GM18861 (cell line): ENCODE measurements at regions not wholly inside any gene's neighbourhood (a gene's known extent, or its start where the extent isn't known, plus 50 kb on each side); places are given as distances from the start of the nearest gene placed in this dataset.

Experiments
- ATAC-seq: cut with Tn5 transposase; IDR thresholded peaks from one replicate; pipeline ENCODE4 v1.9.1; 2021; ENCODE audit not compliant: unreplicated experiment

DNA sequence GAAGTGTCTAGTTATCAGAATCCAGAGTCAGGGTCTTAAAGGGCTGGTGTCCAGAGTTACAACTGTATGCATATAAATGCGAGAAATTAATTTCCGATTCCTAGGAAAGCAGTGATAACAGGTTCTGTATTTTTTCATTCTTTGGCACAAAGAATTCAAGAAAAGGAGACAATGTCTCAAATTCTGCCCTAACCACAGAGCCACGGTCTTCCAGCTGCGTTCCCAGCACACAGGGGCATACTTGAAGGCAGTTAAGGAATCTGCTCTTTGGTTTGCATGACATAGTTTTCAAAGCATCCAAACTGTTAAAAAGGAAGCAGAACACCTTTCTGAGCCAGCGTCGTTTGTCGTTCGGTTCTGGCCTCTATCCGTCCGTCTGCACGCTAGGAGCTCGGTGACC lies 416.9 kb upstream of the MKI67 start:
- no peak for ATAC-seq

DNA sequence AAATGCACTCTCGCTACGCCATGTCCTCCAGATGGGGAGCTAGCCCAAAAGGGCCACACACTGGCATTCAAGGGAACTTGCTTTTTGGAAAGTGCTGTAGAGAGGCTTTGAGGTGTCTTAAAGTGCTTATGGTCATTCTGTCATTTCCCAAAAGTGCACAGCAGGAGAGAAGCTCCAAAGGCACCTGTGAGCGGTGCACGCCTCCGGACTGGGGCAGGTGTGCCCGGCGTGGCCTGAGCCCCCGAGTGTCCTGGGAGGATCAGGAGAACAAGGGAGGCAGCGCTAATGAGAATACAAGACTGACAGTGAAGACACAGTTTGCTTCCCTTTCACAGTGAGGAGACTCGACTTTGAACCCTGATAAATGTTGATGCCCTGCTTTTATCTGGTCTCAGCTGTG lies 419.0 kb upstream of the MKI67 start:
- no peak for ATAC-seq

DNA sequence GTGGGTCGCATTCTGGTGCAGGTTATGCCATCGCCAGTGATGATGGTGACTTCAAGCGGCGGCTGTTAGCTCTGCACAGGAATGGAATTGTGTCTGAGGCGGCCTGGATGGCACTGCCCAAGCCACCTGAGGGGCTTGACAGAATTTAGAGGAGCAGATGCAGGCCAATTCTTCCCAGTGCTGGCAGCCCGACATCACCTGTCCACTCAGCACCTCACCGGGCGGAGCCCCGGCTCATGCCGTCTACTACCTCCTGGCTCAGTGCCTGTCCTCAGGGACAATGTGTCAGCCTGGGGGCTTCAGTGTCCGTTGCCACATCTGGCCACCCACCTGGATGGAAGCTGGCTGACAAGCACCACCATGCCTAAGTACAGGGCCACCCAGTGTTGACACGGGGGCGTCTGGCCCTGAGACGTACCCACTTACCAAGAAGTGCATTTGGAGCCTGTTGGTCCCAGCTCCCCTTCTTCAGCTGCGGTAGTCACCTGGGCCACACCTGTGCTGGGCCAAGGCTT lies 420.5 kb upstream of the MKI67 start:
- ATAC-seq: no peak

DNA sequence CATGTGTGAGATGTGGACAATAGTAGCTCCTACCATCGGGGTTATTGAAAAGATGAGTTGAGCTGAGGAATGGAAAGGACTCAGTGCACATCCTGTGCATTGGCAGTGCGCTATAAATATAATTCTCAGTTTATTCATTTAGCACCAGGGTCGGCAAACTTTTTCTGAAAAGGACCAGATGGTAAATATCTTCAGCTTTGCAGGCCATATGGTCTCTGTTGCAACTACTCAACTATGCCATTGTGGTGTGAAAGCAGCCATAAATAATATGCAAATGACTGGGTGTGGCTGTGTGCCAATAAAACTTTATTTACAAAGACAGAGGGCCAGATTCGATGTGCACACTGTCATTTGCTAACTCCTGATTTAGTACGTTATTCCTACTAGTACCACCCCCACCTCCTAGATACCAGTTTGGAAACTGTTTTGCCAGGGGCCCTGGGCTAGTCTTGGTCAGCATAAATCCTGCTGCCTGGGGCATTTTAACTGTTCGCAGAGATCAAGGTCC lies 422.9 kb upstream of the MKI67 start:
- no peak for ATAC-seq

DNA sequence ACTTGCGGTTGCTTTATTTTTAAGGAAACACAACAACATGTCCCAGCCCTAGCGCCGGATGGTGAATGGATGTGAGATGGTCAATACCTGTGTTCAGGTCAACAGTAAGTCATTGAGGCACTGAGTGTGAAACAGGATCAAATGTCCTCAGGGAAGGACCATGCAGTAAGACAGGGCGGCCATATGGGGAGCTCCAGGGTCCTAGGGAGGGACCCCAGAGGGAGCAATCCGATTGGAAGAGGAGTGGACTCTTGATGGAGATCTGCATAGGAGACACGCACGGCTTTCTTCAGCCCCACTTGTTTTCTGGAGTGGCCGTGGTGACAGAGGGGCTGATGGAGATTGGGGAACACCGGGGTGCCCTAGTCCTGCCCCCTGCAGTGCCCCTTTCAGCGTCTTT lies 423.8 kb upstream of the MKI67 start:
- ATAC-seq: no peak

DNA sequence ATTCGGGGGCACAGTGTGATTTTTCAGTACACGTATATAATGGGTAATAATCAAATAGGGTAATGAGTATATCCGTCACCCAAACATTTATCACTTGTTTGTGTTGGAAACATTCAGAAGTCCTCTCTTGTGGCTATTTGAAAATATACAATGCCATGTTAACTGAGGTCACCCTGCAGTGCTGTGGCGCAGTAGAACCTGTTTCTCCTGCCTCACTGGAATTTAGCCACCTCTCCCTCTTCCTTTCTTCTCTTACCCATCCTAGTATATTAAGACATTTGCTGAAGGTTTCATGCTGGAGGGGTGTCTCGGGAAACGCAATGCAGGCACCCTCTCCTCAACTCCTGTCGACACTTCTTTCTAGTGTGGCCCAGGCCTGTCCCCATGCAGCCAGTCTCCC lies 425.3 kb upstream of the MKI67 start:
- no peak for ATAC-seq

DNA sequence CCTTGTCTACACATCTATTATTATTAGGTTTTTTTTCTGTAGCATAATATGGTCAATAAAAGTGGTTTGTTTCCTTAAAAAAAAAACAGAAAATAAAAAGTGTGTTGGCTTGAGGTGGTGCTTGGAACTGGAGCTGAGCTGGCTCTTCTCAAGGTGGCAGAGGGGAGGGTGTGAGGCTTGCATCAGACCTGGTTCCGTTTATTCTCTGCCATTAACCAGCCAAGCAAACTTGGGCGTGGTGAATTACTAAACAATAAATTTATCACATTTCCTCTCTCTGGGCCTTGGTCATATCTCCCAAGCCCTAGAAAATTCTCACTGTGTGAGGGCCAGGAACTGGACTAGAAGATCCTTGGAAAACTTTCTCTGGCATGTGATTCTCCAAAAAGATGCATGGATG lies 427.5 kb upstream of the MKI67 start:
- no peak for ATAC-seq

DNA sequence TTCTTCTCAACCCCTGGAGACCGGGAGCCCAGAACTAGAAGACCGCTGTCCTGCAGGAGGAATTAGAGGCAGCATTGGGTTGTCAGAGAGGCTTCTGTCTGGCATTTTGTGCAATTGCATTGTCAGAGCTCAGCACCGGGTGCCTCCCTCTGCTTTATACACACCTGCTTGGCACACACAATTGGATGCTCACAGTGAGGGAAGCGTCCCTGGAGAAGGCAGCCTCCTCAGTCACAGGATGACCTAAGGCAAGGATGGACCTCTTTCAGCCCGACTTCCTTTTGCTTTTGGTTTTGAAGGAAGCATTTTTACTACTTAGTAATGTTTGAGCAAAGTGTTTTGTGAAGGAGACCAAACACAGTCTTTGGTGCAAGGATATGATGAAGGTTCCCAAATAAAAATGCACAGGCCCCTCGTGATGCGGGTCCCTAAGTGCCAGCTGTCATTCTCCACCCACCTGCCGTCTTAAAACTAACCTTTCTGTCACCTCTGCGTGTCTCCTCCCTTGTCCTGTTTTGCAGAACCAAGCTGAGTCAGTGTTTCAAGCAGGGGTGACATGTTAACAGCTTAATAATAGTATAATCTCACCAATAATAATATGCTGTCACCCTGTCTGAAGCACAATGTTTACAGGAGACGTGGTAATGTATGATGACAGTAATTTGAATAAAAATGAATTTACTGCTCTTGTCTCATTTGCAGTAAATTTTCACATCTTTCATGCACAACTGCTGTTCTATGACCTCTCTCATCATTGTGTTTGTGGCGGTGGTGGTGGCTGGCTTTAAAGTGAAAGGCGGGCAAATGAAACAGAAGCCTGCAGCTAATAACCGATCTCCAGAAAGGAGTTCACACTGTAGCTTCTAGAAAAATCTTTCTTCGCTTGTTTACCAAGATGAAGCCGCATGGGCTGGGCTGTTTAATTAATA lies 430.2 kb upstream of the MKI67 start:
- no peak for ATAC-seq

DNA sequence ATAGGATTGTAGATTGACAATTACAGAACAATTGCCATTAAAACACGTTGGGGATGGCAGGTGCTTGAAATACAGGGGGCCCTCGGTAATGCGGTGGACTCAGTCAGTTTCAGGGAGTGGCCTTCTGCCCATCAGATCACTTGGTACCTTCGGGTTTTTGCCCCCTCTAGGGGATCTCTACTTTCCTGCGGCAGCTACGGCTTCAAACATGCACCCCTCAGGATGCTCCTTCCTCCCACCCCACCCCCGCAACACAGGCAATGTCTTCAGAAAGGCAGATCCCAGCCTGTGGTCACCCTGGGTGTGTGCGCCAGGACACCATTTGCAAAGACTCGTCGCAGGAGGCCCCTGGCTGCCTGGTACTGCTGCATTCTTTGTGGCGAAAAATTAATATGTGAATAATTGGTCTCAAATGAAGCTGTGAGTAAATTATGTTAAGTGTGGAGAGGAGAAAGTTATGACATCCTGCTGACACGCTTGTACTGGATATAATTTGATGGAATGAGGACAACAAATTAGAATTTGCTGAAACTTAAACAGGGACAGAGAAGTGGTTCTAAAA lies 431.0 kb upstream of the MKI67 start:
- no peak for ATAC-seq

DNA sequence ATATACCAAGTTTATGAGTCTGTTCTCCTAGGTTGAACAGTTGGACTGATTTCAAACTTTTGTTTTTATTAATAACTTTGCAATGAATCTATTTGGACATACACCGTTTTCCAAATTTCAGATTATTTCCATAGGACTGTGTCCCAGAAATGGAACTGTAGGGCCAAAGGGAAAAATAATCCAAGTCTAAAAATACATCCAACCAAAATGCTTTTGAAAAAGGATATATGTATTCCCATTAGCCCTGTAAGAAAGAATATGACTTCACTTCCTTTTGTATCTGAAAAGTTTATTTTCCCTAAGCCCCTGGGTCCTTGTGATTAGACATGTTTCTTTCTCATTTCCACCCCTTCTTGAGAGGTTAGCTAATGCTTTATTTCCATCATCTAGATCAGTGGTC lies 434.2 kb upstream of the MKI67 start:
- no peak for ATAC-seq

DNA sequence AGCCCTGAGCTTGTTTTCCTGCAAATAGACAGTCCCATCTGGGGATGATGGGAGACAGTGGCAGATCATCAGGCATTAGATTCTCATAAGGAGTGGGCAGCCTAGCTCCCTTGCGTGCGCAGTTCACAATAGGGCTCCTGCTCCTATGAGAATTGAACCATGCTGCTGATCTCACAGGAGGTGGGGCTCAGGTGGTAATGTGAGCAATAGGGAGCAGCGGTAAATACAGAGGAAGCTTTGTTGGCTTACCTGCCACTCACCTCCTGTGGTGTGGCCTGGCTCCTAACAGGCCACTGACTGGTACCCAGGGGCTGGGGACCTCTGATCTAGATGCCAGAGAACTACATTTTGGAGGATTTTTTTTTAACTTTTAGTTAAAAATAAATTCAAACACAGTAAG lies 434.8 kb upstream of the MKI67 start:
- ATAC-seq: no peak

DNA sequence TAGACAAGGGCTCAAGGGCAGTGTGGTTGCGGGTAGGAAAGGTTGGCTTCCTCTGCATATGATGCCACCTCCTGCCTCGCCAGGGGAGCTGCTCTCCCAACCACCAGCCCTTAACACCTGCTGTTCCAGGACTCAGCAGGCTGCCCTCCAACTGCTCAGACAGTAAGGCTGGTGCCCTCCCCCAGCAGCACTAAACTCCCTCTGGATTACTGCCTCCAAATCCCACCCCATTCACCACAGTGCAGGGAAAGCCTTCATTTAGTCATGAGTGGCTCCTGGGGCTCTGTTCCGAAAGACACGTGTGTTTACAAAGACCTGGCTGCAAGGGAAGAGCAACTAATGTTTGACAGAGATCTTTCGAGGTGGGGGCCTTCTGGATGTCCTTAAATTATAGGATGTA lies 437.2 kb upstream of the MKI67 start:
- no peak for ATAC-seq

DNA sequence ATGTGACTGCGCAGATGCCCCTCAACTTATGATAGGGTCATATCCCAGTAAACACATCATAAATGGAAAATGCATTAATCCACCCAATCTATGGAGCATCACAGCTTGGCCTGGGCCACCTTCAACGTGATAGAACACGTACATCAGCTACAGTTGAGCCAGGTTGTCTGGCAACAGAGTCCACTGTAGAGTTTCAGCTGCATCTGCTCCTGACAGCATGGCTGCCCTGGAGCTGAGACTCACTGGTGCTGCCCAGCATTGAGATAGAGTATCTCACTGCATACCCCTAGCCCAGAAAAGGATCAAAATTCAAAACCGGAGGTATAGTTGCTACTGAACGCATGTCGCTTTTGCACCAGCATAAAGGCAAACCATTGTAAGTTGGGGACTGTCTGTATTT lies 437.7 kb upstream of the MKI67 start:
- no peak for ATAC-seq

DNA sequence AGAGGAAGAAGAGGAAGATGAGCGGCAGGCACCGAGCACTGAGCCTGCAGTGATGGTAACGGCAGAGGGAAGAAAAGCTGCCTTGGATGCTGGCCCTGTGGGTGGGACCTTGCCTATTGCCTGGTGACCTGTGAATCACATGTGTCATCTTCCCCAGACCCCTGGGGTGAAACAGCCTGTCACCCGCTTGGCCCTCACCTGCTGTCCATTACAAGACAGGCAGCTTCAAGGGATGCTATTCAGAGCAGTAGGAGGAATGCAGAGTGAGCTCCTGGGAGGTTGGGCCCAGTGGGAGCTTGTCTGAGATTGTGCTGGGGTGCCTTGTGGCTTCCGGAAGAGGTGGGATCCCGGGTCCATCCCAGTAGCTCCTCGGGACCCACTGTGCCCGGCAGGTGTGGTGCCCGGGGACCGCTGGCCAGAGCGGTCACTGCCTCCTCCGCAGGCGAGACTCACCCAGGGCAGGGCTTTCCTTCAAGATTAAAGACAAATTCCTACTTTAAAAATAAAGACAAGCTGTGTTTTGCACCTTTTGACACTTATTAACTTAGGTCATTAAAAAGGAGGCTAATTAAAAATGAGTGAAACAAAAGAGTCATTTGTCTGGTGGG lies 440.2 kb upstream of the MKI67 start:
- no peak for ATAC-seq

DNA sequence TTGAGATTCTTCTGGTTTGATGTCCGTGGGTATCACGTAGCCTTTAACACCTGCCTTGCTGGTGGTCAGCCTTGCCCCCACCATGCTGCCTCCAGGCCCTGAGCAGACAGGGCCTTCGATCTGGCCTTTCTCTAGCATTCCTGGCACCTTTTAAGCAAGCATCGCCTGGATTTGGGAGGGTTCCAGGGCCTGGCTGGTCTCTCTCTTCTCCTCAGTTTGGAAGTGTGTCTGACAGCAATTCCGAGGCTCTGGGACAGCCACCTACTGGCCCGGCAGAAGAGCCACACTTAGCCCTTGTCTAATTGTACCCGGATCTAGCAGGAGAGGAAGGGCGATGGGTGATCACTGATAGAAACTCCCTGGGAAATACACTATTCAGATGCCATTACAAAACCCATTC lies 441.3 kb upstream of the MKI67 start:
- ATAC-seq: no peak

DNA sequence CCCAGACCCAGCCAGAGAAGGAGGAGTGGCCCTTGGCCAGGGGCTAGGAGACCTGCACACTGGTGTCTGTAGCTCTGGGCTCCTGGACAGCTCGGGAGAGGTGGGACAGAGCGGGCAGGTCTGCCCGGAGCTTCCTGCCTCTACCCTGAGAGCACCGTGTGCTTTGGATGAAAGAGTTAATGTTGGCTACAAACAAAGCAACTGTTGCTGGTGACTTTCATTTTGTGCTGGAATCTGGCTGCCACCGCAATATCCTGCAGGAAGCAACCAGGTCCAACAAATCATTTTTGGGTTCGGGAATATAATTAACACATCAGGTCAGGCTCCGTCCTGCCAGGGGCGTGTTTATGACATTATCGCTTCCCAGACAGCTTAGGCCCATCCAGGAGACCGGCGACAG lies 441.8 kb upstream of the MKI67 start:
- no peak for ATAC-seq

DNA sequence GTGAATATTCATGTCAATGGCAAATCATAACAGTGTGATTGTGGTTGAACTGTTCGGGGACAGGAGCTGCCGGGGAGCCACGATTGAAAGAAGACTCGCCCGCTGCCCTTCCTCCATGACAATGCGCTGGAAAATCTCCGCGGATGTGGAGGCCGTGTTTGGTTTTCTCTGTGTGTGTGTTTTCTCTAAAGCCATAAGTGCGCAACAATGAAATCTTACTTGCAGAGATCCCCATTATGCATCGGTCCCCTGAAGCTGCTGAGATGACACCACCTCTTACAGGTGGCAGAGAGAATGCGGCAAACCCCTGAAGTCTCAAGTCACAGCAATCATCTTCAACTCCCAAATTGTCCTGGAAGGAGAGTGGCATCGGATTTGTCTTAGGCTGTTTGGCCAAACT lies 442.3 kb upstream of the MKI67 start:
- ATAC-seq: no peak

DNA sequence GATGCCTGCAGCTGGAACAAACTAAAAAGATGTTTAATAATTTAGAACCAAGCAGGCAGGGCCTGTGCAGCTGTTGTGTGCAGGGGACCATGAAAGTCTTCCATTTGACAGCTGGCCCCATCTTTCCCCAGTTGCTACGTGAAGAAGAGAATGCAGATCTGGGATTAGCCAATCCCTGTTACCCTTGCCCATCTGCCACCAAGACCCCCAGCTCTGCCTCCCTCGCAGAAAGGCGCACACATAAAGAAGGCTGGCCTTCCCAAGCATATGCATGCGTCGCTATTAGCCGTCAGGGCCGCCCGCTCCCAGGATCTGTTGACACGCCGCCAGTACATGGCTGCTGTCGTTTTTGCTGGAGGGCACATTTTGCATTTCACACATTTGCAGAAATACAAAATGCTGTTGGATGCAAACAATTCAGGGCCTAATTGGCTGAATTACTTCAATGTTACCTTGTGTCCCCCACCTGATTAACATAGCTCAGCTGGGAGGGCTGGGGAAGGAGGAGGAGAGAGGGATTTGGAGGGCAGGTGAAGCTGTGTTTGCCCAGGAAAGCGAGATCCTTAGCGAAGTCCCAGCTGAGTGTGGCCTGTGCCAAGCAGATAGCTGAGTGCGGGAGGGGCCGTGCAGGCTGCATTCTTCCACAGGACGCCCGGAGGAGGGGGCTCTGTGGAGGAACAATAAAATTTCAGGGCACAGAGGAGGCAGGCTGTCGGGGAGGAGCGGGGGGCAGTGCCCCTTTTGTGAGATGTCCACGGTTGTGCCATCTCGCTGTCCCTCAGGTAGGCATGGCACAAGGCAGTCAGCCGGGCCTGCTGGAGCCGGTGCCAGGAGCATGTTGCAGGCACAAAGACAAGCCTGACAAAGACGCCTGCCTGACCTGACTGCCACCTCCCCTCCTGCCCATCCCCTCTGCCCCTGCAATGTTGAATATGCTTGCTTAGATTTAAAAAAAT lies 443.0 kb upstream of the MKI67 start:
- ATAC-seq: no peak

DNA sequence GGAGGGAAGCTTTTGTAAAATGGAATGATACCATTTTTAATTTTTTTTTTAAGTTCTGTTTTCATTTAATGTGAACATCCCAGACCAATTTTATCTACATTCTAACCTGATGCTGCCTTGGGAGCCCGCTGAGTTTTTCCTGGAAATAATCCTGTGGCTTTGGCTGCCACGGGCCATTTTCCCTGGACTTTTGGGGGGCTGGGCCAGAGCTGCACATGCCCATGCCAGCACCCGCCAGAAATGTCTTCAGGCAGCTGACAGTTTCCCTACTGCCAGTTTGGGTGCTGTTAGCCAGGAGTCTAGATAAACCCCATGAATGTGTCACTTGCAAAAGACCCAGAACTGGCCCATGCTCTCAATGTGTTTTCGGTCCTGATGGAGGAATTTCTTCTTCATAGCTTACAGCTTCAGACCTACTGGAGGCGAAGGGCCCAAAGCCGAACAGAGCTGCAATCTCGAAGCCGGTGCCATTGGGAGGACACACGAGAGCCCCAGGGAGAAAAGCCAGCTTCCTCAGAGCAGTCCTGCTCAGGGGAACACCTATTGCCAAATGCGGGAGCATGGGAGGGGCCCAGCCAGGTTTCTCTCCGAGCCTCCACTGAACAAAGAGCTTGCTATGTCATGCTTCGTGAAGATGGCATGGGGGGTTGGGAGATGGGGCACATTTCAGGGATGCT lies 444.2 kb upstream of the MKI67 start:
- no peak for ATAC-seq

DNA sequence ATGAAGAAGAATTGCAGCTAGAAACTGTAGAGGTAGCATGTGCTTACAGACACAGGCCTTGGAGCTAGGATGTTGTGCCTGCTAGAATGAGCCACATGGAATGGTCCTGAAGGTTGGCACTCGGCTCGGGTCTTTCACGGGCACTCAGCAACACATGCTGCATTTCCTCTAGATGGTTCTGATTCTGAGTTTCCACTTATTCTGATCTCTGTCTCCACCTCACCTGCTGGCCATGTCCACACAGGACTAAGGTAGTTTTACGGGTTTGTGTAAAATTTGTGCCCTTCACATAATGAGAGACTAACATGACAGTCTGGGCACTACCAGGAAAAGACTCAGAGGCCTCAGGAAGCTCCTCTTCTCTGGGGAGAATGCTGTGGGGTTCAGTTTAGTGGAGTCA lies 444.8 kb upstream of the MKI67 start:
- ATAC-seq: no peak
